VCaP (cell line): ENCODE measurements at regions not wholly inside any gene's neighbourhood (a gene's known extent, or its start where the extent isn't known, plus 50 kb on each side); places are given as distances from the start of the nearest gene placed in this dataset.

Experiments used
- H3K27ac ChIP-seq: fragments of 450-650 bp; 2 replicates; pipeline ENCODE4 v1.5.1; 2017
- CTCF ChIP-seq: fragments of 450-650 bp; conservative IDR thresholded peaks from 2 replicates; pipeline ENCODE4 v1.5.1; 2017; ENCODE audit warnings: mild to moderate bottlenecking, moderate library complexity

- TF ChIP-seq CTCF: no peak
- H3K27ac ChIP-seq: no peak overlapping the region
Measured at GRCh38 chr6:133101790-133102189, 139.4 kb upstream of the EYA4 start.

- H3K27ac ChIP-seq: no peak overlapping the region
- no peak for TF ChIP-seq CTCF
Measured at GRCh38 chr6:133106934-133107333, 134.2 kb upstream of the EYA4 start.

GRCh38 chr6:133108419-133108818 is 132.7 kb upstream of the EYA4 start:
- H3K27ac ChIP-seq: no peak overlapping the region

GRCh38 chr6:133114973-133115372 is 126.2 kb upstream of the EYA4 start:
- no peak overlapping the region for H3K27ac ChIP-seq
- no peak for TF ChIP-seq CTCF

More at GRCh38 chr6:133108419-133108818, 132.7 kb upstream of the EYA4 start:
- no peak for TF ChIP-seq CTCF

GRCh38 chr6:133115946-133116345 is 125.2 kb upstream of the EYA4 start:
- no peak overlapping the region for H3K27ac ChIP-seq
- TF ChIP-seq CTCF: no peak

GRCh38 chr6:133128191-133128590 is 113.0 kb upstream of the EYA4 start:
- TF ChIP-seq CTCF: no peak
- H3K27ac ChIP-seq: no peak overlapping the region

- no peak overlapping the region for H3K27ac ChIP-seq
- TF ChIP-seq CTCF: no peak
Measured at GRCh38 chr6:133129556-133129955, 111.6 kb upstream of the EYA4 start.

GRCh38 chr6:133130863-133131262 is 110.3 kb upstream of the EYA4 start:
- TF ChIP-seq CTCF: no peak
- H3K27ac ChIP-seq: no peak overlapping the region
